ENCODE measurements at regions not wholly inside any gene's neighbourhood (a gene's known extent, or its start where the extent isn't known, plus 50 kb on each side); places are given as distances from the start of the nearest gene placed in this dataset.

GRCh38 chr16:59356709-59357108 is 622.6 kb upstream of the GOT2 start:
- H3K9me2 ChIP-seq, result no peaks in the 10 kb centered on the region
- no peaks in the 10 kb centered on the region for H3K36me3 ChIP-seq (replicated peaks in 1 of 2; ENCODE audit: control insufficient read depth in 1 of 2, insufficient read depth in 2 of 2, low read length in 1 of 2)
- no peak overlapping the region for H3K27ac ChIP-seq (ENCODE audit: low read depth in 2 of 2, low read length in 1 of 2)
- WGBS (ENCODE audit: low lambda C conversion rate), result 4% methylated on average over 1 of the region's 1 CpG
- no peaks in the 10 kb centered on the region for H3F3A ChIP-seq (replicated peaks; ENCODE audit: insufficient read depth)
- H3K9me3 ChIP-seq, result no peaks in the 10 kb centered on the region
- no peak overlapping the region for H3K4me2 ChIP-seq
- no peak for DNase-seq
- H3K9ac ChIP-seq, result no peak overlapping the region
- TF ChIP-seq, protein P1, sequence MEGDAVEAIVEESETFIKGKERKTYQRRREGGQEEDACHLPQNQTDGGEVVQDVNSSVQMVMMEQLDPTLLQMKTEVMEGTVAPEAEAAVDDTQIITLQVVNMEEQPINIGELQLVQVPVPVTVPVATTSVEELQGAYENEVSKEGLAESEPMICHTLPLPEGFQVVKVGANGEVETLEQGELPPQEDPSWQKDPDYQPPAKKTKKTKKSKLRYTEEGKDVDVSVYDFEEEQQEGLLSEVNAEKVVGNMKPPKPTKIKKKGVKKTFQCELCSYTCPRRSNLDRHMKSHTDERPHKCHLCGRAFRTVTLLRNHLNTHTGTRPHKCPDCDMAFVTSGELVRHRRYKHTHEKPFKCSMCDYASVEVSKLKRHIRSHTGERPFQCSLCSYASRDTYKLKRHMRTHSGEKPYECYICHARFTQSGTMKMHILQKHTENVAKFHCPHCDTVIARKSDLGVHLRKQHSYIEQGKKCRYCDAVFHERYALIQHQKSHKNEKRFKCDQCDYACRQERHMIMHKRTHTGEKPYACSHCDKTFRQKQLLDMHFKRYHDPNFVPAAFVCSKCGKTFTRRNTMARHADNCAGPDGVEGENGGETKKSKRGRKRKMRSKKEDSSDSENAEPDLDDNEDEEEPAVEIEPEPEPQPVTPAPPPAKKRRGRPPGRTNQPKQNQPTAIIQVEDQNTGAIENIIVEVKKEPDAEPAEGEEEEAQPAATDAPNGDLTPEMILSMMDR (IDR thresholded peaks at IDR 0.05), result no peak
- TF ChIP-seq CHD2 (IDR thresholded peaks at IDR 0.05; ENCODE audit: low read length, partially characterized antibody) (no peak), NFIC (IDR thresholded peaks at IDR 0.05; ENCODE audit: borderline replicate concordance) (no peak), TEAD4 (IDR thresholded peaks at IDR 0.05; ENCODE audit: borderline replicate concordance, insufficient read depth) (no peak), GATA2 (CRISPR knock-in tag; IDR thresholded peaks at IDR 0.05) (no peak), FOXJ3 (CRISPR knock-in tag; IDR thresholded peaks at IDR 0.05) (no peak), ELF1 (IDR thresholded peaks at IDR 0.05) (no peak), TAF1 (IDR thresholded peaks at IDR 0.05; ENCODE audit: borderline replicate concordance, low read depth, low read length) (no peak), REST (IDR thresholded peaks at IDR 0.05; ENCODE audit: low read depth, low read length) (no peak), SIN3A (IDR thresholded peaks at IDR 0.05; ENCODE audit: borderline replicate concordance, low read depth, low read length) (no peak), RCOR1 (IDR thresholded peaks at IDR 0.05; ENCODE audit: low read length) (no peak), POLR2AphosphoS5 (IDR thresholded peaks at IDR 0.05; ENCODE audit: low read depth, low read length) (no peak), GABPA (IDR thresholded peaks at IDR 0.05; ENCODE audit: low read depth) (no peak), RAD21 (IDR thresholded peaks at IDR 0.05; ENCODE audit: low read length) (no peak)
- TF ChIP-seq, protein P2, sequence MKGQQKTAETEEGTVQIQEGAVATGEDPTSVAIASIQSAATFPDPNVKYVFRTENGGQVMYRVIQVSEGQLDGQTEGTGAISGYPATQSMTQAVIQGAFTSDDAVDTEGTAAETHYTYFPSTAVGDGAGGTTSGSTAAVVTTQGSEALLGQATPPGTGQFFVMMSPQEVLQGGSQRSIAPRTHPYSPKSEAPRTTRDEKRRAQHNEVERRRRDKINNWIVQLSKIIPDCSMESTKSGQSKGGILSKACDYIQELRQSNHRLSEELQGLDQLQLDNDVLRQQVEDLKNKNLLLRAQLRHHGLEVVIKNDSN (IDR thresholded peaks at IDR 0.05; ENCODE audit: borderline replicate concordance, low read depth), result no peak
- TF ChIP-seq, protein P3, sequence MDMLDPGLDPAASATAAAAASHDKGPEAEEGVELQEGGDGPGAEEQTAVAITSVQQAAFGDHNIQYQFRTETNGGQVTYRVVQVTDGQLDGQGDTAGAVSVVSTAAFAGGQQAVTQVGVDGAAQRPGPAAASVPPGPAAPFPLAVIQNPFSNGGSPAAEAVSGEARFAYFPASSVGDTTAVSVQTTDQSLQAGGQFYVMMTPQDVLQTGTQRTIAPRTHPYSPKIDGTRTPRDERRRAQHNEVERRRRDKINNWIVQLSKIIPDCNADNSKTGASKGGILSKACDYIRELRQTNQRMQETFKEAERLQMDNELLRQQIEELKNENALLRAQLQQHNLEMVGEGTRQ (IDR thresholded peaks at IDR 0.05; ENCODE audit: borderline replicate concordance, low read depth, low read length), result no peak
- no peaks in the 10 kb centered on the region for H3K79me2 ChIP-seq (ENCODE audit: insufficient read depth)
- H3K4me1 ChIP-seq (ENCODE audit: control insufficient read depth in 1 of 2, insufficient read depth in 2 of 2, low read depth in 1 of 2, low read length in 1 of 2), result no peaks in the 10 kb centered on the region
- H4K20me1 ChIP-seq (ENCODE audit: insufficient read depth), result no peaks in the 10 kb centered on the region
- ChIA-PET POLR2A (no interaction called here), CTCF (no interaction called here)
- no peak overlapping the region for H3K4me3 ChIP-seq (ENCODE audit: low read depth in 2 of 2, low read length in 1 of 2)
- no peak overlapping the region for H2AFZ ChIP-seq (ENCODE audit: low read depth)
- H3K27me3 ChIP-seq (ENCODE audit: insufficient read depth), result no peaks in the 10 kb centered on the region

All from SK-N-SH (cell line).